ENCODE measurements at regions not wholly inside any gene's neighbourhood (a gene's known extent, or its start where the extent isn't known, plus 50 kb on each side); places are given as distances from the start of the nearest gene placed in this dataset.

- no peak for ATAC-seq
Observed at GRCh38 chr5:96017951-96018350, 56.3 kb upstream of the ELL2 start.

GRCh38 chr5:96016216-96016615, 54.6 kb upstream of the ELL2 start:
- ATAC-seq = no peak

- ATAC-seq = no peak
Observed at GRCh38 chr5:96015709-96016108, 54.1 kb upstream of the ELL2 start.

GRCh38 chr5:96014395-96014794, 52.7 kb upstream of the ELL2 start:
- ATAC-seq = no peak

- no peak for ATAC-seq
Observed at GRCh38 chr5:96013254-96013653, 51.6 kb upstream of the ELL2 start.

GRCh38 chr5:96012399-96012798, 50.7 kb upstream of the ELL2 start:
- no peak for ATAC-seq

Data from activated CD4-positive, CD25-positive, alpha-beta regulatory T cell treated with anti-CD3 and anti-CD28 coated beads, Interleukin-2, amount 50 U/mL, for 24 hours (primary cell).